HT-29 (cell line): ENCODE measurements at regions not wholly inside any gene's neighbourhood (a gene's known extent, or its start where the extent isn't known, plus 50 kb on each side); places are given as distances from the start of the nearest gene placed in this dataset.

ENCODE experiments used
- DNase-seq: peaks from one replicate; pipeline ENCODE4 v3.0.0-alpha.2; 2015; ENCODE audit warnings: low spot score

DNA sequence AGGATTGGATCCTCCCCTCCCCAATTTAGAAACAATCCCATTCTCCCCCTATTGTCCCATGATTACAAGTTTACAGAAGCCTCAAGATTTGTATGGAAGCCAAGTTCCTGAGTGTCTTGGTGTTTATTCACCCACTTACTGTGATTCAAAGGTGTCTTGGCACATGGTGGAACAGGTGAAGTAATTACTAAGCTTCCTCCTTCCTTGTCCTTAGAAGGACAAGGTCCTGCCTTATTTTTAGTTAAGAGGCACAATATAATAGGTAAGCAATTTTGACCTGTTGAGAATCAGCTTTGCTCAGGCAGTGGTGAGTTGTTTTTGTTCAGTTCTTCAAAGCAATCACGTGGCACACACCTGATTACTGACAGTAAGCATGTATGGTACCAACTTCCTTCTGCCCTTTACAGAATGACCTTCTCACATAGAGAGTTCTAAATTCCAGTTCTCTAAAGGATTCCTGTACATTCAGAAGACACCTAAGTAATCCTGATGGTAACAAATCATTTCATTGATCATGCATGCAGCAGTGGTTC lies 60.7 kb upstream of the SLC13A1 start:
- no peak for DNase-seq

- no peak for DNase-seq
Measured at GRCh38 chr7:123259759-123260158, 60.0 kb upstream of the SLC13A1 start.
